HFF-Myc (cell line): ENCODE measurements at regions not wholly inside any gene's neighbourhood (a gene's known extent, or its start where the extent isn't known, plus 50 kb on each side); places are given as distances from the start of the nearest gene placed in this dataset.

Source experiments
- DNase-seq: peaks from one replicate; pipeline ENCODE4 v3.0.0-alpha.2; 2011; ENCODE audit warnings: low read depth; ENCODE audit errors: extremely low read depth
- H3K4me3 ChIP-seq: replicated peaks from 2 replicates; pipeline ENCODE4 v1.5.1; 2011; ENCODE audit warnings: low read depth, mild to moderate bottlenecking, control low read depth, low read length
- TF ChIP-seq, protein P1 (sequence below): IDR thresholded peaks from 2 replicates; pipeline ENCODE4 v1.5.1; 2012; ENCODE audit warnings: mild to moderate bottlenecking, low read depth, low read length, control low read depth; ENCODE audit errors: missing control alignments

DNA sequence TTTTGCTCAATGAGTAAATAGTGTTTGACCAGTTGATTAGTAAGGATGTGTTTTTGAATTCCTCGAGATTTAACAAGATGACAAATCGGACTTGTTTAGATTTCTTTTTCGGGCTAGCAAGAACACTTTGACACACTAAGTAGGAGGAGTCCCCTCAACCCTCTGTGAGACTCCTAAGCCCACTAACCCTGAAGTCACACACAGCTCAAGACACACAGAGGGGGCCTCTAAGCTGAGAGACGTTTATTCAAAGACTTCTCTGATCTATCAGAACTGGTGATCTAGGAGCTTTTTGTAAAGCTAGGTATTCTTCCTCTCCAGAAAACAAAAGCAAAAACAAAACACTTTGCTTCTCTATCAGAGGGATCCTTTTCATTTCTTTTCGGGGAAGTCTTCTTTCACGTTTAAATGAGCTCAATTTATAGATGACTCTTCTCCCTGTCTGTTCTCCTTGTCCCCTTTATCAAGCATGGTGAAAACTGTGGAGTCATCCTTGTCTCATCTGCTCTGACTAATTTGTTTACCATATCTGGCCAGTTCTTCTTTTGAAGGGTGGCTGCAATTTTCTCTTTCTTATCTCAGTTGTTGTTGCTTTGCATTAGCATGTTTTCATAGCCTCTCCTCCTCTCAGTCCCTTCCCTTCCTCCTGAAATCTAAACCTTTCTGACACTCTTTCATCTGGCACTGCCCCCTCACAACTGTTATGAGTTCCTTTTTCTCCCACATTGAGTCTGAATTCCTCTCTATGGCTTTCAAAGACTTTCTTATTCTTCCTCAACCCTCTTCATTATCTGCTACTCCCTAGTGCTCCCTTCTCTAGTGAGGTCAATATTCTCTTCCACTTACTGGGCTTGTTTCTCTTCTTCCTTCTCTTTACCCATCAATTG, 68.5 kb upstream of the RAI14 start:
- TF ChIP-seq, protein P1, sequence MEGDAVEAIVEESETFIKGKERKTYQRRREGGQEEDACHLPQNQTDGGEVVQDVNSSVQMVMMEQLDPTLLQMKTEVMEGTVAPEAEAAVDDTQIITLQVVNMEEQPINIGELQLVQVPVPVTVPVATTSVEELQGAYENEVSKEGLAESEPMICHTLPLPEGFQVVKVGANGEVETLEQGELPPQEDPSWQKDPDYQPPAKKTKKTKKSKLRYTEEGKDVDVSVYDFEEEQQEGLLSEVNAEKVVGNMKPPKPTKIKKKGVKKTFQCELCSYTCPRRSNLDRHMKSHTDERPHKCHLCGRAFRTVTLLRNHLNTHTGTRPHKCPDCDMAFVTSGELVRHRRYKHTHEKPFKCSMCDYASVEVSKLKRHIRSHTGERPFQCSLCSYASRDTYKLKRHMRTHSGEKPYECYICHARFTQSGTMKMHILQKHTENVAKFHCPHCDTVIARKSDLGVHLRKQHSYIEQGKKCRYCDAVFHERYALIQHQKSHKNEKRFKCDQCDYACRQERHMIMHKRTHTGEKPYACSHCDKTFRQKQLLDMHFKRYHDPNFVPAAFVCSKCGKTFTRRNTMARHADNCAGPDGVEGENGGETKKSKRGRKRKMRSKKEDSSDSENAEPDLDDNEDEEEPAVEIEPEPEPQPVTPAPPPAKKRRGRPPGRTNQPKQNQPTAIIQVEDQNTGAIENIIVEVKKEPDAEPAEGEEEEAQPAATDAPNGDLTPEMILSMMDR = no peak
- no peak for DNase-seq
- no peak overlapping the region for H3K4me3 ChIP-seq

DNA sequence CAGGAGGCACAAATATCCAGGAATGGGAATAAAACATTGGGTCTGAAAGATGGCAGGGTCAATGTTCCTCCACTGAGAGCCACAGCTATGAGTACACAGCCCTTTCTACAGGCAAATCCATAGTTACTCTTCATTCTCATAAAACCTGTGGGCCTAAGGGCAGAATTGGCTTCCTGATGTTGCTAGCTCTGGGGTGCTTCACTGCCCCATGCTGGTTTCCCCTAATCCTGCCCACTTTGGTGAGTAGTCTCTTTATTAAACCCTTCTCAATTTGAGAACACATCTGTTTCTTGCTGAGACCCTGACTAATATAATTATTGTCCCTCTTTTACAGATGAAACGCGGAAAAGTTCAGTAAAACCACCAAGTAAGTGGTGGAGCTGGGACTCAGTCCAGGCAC, 66.3 kb upstream of the RAI14 start:
- no peak overlapping the region for H3K4me3 ChIP-seq
- TF ChIP-seq, protein P1 = no peak
- no peak for DNase-seq

DNA sequence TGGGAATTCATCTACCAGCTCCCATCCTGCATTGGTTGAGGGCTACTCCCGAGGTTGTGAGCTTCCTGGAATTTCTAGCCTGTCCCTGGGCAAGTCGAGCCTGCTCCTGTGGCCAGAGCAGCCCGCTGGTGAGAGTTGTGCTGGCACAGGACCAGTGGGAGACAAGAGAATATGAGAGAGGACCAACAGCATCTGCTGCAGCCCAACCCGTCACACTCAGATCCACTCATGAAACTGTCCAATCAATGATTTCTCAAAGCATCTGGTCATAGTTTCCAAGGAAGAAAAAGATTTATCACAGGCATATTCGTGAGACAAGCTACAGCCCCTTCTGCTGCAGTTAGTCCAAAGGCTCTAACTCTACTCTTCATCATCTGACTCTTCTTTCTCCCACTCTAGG, 64.4 kb upstream of the RAI14 start:
- DNase-seq = no peak

DNA sequence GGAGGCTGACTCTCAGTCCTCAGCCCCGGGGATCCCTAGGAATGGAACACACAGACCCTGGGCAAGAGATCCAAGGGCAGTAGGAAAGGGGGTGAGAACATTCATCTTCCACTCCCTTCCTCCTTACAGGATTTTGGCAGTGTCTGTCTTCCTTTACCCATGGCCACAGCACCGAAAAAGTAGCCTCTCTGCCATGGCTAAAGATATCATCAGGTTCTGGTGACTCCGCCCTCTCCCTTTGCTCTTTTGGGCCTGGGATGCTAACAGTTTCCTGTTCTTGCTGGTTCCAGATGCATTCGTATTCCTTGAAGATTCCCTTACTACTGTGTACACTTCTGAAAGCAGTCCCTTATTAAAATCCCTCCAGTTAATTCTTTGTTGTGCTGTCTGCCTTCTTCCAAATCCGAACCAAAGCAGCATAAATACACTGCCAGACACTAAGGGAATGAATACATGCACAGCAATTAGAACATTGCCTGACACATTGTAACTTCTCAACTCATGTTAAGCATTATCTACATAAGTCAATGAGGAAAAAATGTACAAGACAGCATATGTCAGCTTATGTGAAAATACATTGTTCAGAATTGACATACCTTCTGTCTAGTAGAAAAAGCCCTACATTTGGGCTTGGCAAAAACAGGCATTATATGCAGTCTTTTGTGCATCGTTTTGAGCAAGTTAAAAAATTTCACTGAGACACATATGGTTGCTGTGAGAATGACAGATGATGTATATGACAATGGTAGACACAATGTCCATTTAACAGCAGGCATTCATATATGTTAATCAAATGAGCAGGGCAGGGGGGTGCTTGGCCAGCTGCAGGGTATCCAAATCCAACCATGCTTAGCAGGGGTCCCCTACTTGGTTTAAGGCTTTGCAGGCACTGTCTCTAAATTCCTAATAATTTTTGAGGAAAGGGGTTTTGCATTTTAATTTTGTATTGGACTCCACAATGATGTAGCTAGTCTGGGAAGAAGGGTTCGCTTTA, 58.8 kb upstream of the RAI14 start:
- no peak overlapping the region for H3K4me3 ChIP-seq
- TF ChIP-seq, protein P1 = no peak
- no peak for DNase-seq

More for the DNA sequence above, 64.4 kb upstream of the RAI14 start:
- no peak overlapping the region for H3K4me3 ChIP-seq
- TF ChIP-seq, protein P1 = no peak

DNA sequence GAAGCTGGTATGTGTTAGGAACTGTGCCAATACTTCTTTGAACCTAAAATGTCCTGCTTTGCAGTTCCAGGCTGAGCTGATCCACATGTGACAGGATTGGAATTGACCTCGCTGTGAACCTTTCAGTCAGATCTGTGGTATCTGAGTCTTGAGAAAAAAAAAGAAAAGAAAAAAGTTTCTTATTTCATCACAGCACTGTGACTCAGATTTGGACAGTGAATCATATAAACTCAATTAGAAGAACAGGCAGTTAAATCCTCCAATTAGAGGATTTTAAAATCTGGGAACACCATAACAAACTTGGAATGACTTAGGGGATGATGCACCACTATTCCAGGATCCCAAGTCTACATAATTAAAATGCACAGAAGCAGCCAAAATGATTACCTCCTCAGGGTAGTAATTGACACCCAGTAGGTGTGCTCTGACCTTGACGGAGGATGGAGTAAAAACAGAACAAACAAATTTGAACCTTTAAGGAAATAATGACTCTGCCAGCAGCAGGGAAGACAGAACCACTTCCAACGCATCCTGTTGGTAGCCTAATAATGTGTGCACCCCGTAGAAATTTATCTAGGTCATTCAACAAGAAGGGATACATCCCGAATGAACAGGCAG, 57.8 kb upstream of the RAI14 start:
- TF ChIP-seq, protein P1 = no peak
- no peak overlapping the region for H3K4me3 ChIP-seq
- peak; percentile 77 for DNase-seq

DNA sequence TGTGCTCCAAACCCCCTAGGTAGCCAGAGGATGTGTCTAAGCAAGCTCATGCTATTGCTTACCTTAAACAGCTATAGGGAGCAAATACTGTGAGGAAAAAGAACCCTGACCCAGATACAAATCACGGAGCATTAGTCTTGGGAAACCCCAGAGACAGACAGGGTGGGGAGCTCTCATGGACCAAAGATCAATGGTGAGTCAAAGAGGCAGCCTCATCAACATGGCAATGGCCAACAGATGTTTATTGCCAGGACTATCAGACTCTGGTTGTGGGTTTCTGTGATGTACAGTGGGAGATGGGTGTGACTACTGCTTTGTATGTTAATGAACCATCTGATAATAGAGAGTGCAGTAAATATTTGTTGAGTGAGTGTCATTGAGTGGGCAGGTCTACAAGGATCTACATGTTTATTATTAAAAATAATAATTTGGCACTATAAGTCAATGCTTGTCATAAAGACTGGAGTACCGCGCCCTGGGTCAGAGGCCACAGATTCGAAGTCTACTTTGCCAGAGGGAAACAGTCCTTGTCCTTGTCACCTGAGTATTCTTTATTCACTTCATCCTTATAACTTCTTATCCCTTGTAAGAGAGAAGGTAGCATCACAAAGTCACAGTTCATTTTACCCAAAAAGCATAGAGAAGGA, 56.5 kb upstream of the RAI14 start:
- no peak overlapping the region for H3K4me3 ChIP-seq
- TF ChIP-seq, protein P1 = no peak
- no peak for DNase-seq
